GM21528 (cell line): ENCODE measurements at regions not wholly inside any gene's neighbourhood (a gene's known extent, or its start where the extent isn't known, plus 50 kb on each side); places are given as distances from the start of the nearest gene placed in this dataset.

Source experiments
- ATAC-seq: cut with Tn5 transposase; IDR thresholded peaks from one replicate; pipeline ENCODE4 v1.9.1; 2021; ENCODE audit warnings: mild to moderate bottlenecking, moderate library complexity; ENCODE audit not compliant: unreplicated experiment, low FRiP score

DNA sequence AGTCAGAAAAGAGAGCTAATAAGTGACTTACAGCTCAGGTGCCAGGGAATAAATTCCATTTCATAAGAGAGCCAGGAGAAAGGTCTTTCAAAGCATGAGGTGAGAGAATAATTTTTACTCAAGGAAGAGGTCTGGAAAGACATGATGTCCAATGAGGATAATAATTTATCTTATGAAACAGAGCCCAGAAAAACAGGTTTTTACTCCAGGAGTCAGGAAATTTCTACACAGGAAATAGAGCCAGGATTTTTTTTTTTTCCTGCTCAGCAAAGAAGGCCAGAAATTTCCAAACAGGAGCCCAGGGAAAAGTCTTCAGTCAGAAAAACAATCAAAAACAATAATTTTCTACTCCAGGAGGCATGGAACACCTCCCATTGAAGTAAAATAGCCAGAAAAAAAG is 1185.7 kb upstream of the TSPY4 start:
- no peak for ATAC-seq

DNA sequence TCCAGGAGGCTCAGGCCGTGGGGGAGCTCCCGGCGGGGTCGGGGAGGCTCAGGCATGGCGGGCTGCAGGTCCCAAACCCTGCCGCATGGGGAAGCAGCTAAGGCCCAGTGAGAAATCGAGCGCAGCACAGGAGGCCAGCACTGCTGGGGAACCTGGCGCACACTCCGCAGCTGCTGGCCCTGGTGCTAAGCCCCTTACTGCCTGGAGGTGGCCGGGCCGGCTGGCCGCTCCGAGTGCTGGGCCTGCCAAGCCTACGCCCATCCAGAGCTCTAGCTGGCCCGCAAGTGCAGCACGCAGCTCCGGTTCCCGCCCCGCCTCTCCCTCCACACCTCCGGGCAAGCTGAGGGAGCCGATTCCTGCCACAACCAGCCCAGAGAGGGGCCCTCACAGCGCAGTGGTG is 1208.7 kb upstream of the TSPY4 start:
- no peak for ATAC-seq

DNA sequence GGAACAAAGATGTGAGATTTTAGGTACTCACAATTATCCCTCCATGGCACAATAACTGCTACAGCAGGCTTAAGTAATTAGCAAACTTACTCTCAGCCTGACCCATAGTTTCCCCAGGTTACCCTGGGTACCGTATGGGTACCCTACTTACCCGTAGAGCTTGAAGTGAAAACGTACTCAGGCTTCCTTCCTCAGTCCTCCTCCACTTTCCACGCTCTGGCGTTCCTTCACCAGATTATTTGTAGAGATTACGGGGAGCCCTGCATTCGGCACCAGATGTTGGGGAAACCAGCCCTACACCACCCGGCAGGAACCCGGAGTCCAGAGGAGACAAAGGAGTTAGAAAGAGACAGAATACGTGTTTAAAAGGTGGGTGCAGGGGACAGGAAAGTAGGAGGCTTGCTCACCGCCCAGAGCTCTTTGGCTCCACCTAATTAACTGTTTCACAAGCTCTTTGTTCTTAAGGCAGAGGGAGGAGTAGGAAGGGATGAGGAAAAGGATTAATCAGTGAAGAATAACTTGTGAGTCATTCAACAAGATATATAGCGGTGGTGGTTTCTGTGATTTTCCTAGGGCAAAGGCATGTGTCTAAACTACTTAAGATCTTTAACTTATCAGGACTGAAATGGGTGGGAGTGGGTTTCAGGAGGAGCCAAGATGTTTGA is 1211.2 kb upstream of the TSPY4 start:
- ATAC-seq = no peak

DNA sequence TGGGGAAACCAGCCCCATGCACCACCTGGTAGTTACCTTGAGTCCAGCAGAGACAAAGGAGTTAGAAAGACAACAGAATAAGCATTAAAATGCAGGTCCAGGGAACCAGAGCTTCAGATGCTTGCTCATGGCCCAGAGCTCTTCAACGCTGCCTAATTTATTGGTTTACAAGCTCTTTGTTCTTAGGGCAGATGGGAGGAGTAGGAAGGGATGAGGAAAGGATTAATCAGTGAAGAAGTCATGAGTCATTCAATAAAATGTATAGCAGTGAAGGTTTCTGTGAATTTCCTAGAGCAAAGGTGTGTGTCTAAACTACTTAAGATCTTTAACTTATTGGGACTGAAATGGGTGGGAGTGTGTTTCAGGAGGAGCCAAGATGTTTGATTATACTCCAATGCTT is 1210.3 kb upstream of the AMELY start:
- ATAC-seq = no peak

DNA sequence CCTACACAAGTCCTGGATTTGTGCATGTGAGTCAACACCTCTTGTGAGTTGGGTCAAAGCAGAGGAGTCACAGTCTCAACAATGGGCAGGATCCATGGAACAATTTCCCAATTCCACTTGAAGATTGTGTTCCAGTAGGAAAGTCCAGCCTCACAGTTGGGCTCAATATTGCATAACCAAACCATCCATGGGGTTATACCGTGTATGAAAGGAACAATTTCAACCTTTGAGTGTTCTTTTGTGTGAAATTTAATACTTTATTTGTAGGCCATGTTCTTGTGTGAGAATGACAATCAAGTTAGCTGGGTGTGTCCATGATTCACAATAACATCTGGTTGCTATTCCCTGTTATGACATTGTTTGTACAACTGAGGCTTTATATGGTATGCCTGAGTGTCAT is 1182.9 kb upstream of the AMELY start:
- no peak for ATAC-seq

DNA sequence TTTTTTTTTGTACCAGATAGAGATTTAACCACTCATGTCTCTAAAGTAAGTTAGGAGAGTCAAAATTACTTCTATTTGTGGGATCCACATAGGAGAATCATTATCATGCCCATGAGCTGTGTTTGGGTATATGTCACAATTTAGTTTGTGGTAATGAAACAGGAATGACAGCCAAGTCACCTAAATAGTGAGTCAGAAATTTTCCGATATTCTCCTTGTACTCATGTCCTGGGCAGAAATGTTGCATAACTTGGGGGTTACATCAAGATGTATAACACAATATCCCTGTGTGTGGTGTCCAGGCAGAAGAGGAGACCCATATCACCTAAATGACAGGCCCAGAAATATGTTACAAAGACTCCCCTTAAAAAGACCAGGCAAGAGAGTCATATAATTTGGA is 1181.4 kb upstream of the AMELY start:
- ATAC-seq = no peak

DNA sequence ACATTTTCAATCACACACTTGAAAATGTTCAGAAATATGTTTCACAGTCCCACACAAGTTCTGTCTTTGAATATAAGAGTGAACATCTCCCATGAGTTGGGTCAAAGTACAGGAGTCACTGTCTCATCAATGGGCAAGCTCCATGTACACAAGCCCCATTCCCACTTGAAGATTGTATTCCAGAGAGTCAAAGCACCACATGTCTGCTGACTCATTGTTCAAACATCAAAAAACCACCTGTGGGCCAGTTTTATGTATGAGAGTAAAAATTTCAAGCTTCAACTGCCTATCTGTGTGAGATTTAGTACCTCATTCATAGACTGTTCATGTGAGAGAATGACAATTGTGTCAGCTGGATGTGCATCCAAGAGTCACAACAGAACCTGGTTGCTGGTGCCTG is 1174.4 kb upstream of the AMELY start:
- ATAC-seq = no peak

DNA sequence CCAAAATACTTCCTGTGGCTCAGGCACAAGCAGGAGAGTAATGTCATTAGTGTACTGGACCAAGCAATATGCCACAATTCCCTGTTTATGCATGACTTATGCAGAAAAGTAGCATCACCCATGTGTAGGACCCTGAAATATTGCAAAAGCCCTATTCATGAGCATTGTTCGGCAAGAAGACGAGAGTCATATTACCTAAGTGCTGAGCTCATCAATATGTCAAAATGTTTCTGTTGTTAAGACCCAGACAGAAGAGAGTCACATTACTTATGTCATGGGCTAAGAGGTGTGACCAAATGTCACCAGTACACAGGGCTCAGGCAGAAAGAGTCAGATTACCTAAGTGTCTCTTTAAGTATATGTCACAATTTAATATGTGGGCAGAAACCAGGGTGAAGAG is 1172.6 kb upstream of the AMELY start:
- no peak for ATAC-seq

DNA sequence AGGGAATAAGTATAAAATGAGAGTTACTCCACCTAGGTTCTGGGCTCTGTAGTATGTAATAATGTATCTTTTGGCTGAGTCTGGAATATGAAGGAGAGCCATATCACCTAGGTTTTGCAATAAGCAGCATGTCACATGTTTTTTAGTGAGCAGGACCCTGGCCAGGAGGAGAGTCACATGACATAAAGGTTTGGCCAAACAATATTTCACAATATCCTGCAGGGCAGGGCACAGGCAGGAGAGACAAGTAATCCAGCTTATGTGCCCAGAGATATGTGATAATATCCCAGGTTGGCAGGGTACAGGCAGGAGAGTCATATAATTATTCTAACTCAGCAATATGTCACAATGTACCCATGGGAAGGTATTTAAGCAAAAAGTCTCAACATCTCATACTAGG is 1169.6 kb upstream of the AMELY start:
- ATAC-seq = no peak

DNA sequence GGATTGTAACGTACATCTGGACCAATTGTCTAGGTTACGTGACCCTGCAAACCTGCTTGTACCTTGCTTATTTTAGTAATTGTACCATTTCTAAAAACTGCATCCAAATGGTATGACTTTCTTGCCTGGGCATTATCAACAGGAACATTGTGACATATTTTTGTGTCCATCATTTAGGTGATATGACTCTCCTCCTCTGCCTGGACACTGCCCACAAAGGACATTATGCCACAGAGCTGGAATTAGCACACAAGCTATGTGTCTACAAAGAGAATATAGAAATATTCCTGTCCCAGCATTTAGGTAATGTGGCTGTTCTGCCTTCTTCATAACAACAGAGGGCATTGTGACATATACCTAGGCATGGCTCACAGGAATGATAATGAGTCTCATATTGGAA is 1153.7 kb upstream of the AMELY start:
- ATAC-seq = no peak

DNA sequence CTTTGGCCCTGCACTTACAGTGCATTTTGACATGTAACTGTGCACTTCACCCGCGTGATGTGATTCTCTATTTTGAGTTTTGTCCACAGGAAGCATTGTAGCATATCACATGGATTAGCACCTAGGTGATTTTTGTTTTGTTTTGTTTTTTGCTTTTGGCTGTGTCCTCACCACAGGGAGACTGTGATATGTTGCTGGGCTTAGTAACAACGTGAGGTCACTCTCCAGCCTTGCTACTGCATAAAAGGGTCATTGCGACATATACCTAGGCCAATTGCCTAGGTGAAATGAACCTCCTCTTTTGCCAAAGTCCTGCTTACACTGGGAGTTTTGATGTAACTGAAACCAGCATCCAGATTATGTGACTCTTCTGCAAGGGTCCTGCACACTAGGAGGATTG is 1152.9 kb upstream of the AMELY start:
- no peak for ATAC-seq

DNA sequence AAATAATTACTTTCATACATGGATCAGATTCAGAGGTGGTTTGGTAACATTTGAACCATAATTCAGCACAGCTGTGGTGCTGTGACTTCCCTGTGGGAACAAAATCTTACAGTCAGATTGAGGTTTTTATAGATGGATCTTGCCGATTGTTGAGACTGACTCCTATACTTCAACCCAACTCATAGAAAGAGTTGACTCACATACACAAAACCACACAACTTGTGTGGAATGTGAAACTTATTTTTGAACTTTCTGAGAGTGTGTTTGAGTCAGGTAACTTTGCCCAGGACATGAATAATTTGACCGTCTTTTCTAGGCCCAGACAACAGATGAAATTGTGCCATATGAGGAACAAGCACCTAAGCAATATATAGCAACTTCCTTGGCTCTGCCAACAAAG is 1152.4 kb upstream of the AMELY start:
- ATAC-seq = no peak

DNA sequence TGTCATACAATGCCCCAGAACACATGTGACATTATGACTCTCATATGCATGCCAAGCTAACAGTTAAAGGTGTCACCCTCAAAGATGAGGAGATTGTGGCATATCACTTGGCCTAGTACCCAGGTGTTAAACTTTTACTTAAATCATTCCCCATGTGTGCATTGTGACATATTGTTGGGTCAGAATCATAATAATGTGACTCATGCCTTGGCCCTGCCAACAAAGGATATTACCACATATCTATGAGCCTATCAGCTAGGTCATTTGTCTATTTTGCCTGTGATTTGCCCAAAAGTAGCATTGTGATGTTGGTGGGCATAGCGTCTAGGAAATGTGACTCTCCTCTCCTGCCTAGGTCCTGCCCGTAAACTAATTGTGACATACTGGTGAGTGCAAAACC is 1147.1 kb upstream of the AMELY start:
- no peak for ATAC-seq

DNA sequence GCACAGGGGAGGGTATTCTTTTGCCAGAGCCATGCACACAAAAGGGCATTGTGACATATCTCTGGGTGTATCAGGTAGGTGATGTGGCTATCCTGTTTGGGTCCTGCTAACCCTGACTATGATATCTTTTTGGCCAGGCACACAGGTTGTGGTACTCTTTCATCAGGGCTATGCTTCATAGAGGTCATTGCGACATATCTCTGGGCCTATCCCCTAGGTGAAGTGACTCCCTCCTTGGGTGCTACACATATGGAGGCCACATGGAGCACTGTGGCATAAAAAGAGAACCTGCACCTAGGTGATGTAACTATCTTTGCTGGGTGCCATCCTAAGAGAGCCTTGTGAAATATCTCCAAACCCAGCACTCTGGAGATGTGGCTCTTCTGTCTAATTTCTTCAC is 1139.8 kb upstream of the AMELY start:
- ATAC-seq = no peak

DNA sequence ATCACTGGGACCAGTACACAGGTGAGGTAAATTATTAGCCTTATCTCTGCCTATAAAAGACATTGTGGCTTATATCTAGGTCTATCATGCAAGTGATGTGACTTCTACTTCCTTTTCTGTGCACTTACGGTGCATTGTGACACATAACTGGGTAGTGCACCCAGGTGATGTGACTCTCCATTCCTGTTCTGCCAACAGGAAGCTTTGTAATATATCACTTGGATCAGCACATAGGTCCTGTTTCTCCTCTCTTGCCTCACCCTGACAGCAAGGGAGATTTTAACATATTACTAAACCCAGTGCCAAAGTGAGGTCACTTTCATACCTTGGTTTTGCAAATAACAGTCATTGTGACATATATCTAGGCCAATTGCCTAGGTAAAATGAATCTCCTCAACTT is 1129.7 kb upstream of the AMELY start:
- ATAC-seq = no peak

DNA sequence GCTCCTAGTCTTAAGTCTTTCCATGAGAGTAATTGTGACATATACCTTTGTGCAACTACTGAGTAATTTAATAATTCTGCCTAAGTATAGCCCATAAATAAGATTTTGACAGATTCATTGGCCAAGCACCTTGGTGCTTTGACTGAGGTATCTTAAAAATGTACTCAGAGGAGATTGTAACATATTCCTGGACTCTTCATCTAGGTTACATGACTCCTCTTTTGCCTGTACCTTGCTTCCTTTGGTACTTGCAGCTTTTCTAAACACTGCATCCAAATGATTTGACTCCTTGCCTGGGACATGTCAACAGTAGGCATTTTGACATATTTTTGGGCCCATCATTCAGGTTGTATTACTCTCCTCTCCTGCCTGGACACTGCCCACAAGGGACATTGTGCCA is 1125.0 kb upstream of the AMELY start:
- no peak for ATAC-seq

DNA sequence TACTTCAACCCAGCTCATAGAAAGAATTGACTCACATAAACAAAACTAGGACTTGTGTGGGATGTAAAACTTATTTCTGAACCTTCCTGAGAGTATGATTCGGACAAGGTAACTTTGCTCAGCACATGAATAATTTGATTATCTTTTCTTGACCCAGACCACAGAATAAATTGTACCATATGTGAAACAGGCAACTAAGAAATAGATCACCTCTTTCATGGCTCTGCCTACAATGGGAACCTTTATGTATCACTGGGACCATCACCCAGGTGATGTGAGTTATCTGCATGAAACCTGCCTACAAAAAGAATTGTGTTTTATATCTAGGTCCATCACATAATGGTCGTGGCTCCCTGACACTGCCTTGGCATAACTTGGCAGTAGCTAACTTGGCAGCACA is 1124.1 kb upstream of the AMELY start:
- ATAC-seq = no peak

DNA sequence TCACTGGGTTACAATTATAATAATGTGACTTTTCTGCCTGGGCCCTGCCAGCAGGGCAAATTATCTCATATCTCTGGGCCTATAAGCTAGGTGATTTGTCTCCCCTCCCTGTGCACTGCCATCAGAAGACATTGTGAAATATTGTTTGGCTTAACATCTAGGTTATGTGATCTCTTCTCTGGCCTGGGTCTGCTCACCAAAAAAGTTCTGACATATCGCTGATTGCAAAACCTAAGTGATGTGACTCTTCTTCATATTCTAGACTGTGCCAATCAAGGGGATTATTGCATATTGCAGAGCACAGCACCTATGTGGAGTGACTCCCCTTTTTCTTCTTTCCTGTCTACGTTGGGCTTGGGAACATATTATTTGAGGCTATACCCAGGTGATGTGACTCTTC is 1123.1 kb upstream of the AMELY start:
- no peak for ATAC-seq

DNA sequence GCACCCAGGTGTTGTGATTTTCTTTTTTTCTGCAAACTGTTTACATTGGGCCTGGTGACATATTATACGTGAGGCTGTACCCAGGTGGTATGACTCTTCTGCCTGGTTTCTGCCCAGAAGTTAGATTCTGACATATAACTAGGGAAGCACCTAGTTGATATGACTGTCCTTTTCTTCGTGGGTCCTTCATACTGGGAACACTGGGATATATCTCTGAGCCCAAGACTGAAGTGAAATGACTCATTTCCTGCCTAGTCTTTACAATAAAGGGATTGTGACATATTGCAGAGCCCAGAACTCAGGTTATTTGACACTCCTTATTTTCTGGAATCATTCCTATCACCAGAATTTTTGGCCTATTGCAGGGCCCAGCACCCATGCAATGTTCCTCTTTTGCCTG is 1121.6 kb upstream of the AMELY start:
- ATAC-seq = no peak

DNA sequence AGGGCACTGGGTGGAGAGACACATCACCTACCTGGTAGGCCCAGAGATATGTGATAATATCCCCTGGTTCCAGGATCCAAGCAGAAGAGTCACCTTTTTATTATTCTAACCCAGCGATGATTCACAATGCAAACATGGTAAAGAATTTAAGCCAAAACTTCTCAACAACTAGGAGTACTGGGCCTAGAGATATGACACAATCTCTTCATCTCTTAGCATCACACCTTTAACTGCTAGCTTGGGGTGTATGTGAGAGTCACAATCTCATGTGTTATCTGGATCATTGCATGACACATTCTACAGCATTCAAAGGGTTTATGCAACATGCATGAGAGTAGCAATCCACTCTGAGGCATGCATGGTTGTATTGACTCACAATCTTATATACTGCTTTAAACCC is 1109.0 kb upstream of the AMELY start:
- no peak for ATAC-seq

DNA sequence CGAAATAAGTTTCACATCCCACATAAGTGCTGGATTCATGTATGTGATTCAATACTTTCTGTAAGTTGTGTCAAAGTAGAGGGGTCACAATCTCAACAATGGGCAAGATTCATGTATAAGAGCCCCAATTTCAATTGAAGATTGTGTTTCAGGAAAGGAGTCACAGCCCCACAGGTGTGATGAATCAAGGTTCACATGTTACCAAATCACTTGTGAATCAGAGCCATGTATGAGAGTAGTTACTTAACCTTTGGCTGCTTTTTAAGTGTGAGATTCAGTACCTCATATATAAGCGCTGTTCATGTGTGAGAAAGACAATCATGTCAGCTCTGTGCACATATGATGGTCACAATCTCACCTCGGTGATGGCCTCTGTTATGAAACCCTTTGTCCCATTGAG is 1100.0 kb upstream of the AMELY start:
- no peak for ATAC-seq

DNA sequence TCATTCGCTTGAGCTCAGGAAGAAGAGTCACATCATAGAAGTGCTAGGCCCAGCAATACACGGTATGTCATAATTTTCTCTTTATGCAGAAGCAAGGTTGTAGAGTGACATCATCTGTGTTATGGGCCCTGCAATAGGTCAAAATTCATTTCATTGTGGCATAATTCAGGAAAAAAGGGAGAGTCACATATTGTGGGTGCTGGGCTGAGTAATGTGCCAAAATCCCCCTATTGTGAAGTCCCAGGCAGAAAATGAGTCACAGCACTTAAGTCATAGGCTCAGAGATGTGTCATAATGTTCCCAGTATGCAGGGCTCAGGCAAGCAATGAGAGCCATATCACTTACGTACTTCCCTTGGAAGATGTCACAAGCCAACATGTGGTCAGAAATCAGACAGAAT is 1092.6 kb upstream of the AMELY start:
- no peak for ATAC-seq

DNA sequence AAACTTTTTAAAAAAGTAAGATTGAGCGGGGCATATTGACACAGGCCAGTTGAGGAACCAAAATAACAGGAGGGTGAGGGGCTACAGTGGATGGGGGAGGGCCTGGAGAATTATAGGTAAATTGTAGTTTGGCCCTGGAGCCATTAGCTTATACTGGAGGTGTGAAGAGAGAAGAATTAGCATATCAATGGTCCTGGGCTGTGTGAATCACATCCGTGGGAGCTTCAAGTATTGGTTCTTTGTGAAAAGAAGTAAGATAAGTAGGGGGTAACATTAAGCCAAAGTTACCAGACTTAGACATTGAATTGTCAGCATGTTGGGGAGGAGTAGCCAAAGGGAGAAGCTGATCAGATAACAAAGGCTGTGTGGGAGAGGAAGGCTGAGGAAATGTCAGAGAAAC is 1085.2 kb upstream of the AMELY start:
- no peak for ATAC-seq
